ENCODE measurements at regions not wholly inside any gene's neighbourhood (a gene's known extent, or its start where the extent isn't known, plus 50 kb on each side); places are given as distances from the start of the nearest gene placed in this dataset.
"Not testable (repeated sequence)": the region's sequence is repeated elsewhere in the genome, so short reads cannot be mapped to it uniquely, and the experiment has no call there.

DNA sequence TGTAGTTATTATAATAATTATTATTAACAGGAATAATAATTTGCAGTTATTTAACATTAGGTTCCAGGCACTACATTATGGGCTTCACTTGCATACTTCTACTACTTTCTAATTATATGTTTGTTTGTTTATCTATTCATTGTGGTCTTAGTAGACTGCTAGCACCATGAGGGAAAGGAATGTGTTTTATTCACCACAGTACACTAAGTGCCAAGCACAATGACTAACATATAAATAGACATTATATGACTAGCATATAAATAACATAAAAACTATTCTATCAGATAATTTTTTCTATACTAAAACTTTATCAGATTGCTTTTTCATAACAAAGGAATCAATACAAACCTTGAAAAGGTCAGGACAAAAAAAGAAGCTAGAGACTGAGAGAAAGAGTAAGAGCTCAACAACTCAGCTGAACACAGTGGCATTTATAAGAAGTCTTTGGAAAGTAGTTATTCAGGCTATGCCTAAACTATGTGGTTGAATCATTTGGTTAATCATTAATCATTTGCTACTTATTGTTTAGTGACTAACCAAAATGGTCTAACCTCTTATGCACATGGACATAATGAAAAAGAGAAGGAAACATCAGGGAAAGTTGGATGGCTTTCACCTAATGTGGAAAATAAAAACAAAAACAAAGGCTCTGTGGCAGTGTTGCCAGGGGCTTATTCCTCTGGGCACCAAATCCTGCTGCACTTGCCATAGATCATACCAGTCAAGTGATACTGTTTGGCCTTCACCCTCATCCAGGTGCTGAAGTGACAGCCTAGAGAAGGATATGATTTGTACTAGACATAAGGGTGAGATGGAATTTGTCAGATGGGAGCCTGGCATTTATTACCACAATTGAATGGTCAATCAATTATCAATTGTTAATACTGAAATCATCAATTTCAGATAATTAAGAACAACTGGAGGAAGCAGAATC, 174.9 kb downstream of the ETAA1 start:
- no peak for DNase-seq

GRCh38 chr2:67572721-67573435, 175.7 kb downstream of the ETAA1 start:
- no peak for DNase-seq

DNA sequence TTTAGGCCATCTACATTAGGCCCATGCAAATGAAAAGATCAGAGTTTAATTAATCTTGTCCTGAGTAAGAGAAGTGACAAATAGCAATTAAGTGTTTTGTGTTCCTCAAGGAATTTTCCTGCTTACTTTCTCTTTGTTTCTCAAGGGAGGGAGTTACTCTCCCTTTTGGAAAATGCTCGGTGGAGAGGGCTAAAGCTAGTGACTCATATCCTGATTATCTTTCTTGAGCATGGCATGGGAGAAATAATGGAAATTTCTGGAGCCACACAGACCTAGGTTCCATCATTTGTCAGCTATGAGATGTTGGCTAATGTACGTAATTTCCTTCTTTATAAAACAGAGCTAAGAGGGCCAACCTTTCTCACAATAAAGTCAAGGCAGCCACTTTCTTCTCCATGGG, 177.1 kb downstream of the ETAA1 start:
- no peak for DNase-seq

DNA sequence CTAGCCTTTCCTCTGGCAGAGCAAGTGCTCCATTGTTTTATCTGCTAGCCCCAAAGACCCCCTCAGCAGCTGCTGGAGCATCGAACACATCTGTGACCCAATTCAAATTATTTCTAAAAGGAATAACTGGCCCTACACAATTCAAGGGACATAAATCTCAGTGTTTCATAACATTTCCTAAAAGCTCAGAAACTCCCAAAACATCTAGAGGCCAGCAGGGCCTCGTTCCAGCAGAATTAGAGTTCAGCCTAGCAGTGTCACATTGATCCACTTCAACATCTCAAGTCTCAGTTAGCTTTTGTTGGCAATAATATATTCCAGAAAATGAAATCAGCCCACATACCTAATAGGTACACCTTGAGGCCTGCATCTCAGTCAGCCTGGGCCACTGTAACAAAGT, 179.1 kb downstream of the ETAA1 start:
- no peak for DNase-seq

- DNase-seq = no peak
These were observed 179.9 kb downstream of the ETAA1 start for GRCh38 chr2:67576991-67577390.

DNA sequence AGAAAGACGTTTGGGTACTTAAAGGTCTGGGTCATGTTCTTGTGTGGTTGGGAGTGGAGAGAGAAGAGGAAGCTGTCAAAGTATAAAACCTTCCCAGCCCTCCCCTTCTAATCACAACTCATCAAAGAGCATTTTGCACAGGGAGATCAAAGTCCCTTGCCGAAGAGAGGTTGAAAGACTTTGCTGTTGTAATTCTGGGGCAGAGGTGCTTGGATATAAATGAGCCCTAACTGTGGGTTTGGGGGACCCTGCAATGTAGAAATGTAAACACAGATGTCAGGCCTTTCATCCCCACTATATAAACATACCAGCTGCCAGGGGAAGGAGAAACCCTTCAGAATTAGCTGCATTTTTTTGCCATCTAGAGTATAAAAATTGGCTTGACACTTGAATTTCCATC, 182.1 kb downstream of the ETAA1 start:
- no peak for DNase-seq

- no peak for DNase-seq
These were observed 182.7 kb downstream of the ETAA1 start for GRCh38 chr2:67579806-67580205.

GRCh38 chr2:67581751-67582150, 184.6 kb downstream of the ETAA1 start:
- DNase-seq = no peak

GRCh38 chr2:67583185-67583584, 186.1 kb downstream of the ETAA1 start:
- DNase-seq = no peak

DNA sequence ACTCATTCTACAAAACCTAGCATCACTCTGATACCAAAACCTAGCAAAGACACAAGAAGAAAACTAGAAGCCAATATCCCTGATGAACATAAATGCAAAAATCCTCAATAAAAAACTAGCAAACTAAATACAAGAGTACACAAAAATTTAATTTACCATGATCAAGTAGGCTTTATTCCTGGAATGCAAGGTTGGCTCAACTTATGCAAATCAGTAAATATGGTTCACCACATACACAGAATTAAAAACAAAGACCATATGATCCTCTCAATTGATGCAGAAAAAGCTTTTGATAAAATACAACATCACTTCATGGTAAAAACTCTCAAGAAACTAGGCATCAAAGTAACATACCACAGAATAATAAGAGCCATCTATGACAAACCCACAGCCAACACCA, 188.3 kb downstream of the ETAA1 start:
- no peak for DNase-seq

GRCh38 chr2:67589121-67589520, 192.0 kb downstream of the ETAA1 start:
- not testable (repeated sequence) for DNase-seq

GRCh38 chr2:67594522-67594921, 197.4 kb downstream of the ETAA1 start:
- not testable (repeated sequence) for DNase-seq

DNA sequence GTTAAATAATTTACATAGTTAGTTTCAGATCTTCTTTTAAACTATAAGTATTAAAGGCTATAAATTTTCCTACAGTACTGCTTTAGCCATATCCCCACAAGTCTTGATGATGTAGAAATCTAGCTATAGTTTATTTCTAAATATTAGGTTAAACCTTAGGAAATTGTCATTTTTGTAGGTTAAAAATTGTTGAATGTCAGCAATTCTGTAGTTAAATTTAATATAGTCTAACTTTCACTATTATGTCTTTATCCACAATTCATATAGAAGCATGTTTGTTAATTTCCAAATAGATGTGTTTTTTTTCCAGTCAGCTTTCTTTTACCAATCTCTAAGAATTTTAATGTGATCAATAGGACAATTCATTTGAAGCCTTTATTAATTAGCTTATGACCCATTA, 199.7 kb downstream of the ETAA1 start:
- no peak for DNase-seq

- DNase-seq = no peak
These were observed 202.4 kb downstream of the ETAA1 start for GRCh38 chr2:67599561-67599960.

DNA sequence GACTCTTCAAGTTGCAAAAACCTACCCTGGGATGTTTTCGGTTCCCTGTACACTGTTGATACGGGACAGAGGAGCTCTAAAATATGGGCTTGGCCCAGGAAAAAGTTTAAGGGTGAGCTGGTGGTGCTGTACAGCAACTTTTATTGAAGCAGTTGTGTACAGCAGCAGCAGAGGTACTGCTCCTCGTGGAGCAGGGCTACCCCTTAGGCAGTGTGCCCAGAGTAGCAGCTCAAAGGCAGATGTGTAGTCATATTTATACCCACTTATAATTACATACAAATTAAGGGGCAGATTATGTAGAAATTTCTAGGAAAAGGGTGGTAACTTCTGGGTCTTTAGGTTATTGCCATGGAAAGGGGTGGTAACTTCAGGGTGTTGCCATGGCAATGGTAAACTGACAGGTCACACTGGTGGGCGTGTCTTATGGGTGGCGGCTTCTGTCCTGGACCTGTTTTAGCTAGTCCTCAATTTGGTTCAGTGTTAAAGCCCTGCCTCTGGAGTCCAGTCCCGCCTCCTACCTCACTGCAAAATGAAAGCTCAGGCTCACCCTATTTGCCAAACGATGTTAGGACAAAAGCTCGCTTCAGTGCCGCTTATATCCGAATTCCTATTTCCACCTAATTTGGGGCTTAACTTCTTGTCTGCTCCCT, 203.2 kb downstream of the ETAA1 start:
- no peak for DNase-seq

DNA sequence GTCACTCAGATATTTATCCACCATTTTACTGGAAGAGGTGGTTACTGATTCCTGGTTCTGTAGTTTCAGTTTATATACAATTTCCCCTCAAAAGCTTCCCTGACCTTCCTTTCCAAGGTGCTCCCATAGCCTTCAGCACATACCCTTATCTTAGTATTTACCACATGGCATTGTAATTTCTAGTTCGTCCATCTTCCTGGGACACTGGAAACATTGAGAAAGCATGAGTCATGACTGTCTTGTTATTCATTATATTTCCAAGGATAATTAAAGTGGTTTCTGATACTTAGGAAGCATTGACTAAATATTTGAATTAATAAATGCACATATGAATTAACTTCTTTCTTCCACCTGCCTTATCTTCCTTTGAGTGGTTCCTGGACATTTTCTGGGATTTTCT, 203.8 kb downstream of the ETAA1 start:
- DNase-seq = no peak

DNA sequence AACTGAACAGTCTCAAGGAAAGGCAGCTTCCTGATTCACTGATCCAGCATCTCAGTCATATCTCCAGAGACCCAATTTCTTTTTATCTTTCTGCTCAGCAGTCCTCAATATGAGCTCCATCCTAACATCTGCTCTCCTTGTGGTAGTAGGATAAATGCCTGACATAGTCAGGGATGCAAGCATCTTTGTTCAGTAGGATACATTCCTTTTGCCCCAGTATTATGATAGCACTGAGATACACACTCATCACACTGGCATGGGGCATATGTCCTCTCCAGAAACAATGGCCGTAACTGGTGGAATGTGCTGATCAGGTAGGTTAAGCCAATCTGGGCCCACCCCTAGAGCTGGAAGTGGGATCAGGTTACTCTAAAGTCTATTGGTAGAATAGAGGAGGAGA, 207.2 kb downstream of the ETAA1 start:
- no peak for DNase-seq

DNA sequence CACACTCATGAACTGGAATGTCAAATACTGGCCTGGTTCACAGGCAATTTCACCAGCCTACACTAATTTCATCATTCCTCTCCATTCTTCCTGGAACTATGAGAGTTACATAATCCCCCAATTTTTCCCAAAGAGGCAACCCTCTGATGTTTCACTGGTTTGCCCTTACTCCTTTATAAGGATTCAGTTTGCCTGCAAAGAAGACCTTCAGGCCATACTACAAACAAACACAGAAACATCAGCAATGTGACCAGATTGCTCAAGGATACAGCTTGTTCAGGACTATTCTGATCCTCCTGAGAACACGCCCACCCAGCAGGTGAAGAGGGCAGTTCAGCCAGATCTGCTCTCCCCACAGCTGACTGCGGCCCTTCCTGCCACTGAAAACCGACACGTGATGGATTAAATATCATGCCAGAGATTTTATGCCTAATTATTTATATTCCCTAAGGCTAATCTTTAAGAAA, 215.5 kb downstream of the ETAA1 start:
- DNase-seq = no peak

DNA sequence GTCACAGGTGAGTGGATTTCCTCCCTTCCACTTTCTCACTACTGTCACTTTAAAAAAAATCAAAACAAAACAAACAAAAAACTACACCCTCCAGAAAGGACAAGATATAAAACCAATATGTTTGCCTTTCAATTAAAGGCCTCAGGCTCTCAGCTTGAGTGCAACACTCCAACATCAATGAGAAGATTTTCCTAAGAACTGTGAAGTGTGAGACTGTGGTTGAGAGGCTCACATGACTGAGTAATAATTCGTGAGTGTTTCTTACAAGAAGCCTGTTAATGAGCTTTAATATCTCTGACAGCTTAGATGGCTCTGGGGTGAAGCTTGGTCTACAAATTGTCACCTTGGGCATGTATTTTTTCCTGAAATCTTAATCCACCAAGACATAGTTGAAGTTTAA, 216.1 kb downstream of the ETAA1 start:
- no peak for DNase-seq

GRCh38 chr2:67614454-67614853, 217.3 kb downstream of the ETAA1 start:
- no peak for DNase-seq

DNA sequence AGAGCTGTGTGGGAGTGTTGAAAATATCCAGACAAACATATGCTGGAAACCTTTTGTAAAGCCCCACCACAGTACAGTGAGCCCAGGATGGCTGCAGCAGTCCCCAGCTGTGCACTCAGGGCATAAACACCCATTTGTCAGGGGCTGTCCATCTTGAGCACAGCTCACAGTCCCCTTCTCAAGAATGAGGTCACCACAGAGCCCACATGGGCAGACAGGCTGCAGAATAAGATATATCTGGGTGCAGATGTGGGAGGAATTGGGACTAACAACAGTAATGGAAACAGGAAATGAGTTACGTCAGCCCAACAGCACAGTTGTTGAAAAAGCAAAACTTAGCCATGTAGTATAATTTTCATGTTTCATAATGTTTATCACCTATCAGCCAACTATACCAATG, 219.6 kb downstream of the ETAA1 start:
- no peak for DNase-seq

GRCh38 chr2:67619204-67619603, 222.1 kb downstream of the ETAA1 start:
- no peak for DNase-seq

DNA sequence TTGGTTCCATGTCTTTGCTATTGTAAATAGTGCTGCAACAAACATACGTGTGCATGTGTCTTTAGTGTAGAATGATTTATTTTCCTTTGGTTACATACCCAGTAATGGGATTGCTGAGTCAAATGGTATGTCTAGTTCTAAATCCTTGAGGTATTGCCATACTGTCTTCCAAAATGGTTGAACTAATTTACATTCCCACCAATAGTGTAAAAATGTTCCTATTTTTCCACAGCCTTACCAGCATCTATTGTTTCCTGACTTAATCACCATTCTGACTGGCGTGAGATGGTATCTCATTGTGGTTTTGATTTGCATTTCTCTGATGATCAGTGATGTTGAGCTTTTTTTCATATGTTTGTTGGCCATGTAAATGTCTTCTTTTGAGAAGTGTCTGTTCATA, 226.6 kb downstream of the ETAA1 start:
- DNase-seq = not testable (repeated sequence)

DNA sequence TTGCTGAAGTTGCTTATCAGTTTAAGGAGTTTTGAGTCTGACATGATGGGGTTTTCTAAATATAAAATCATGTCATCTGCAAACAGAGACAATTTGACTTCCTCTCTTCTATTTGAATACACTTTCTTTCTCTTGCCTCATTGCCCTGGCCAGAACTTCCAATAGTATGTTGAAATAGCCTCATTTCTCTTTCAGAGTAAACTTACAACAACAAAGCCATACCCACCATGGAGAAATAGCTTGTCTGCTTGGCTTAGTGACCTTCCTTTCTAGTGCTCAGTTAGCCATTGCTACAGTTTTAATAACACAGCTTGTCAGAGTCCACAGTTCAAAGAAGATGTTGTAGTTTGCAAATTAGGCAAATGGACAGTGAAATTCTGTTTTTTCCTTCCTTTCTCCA, 228.0 kb downstream of the ETAA1 start:
- DNase-seq = no peak
